DMS 273 (cell line): ENCODE measurements at regions not wholly inside any gene's neighbourhood (a gene's known extent, or its start where the extent isn't known, plus 50 kb on each side); places are given as distances from the start of the nearest gene placed in this dataset.
"Not testable (repeated sequence)": the region's sequence is repeated elsewhere in the genome, so short reads cannot be mapped to it uniquely, and the experiment has no call there.

Source experiments
- DNase-seq: peaks from one replicate; lab custom pipeline; 2025; ENCODE audit not compliant: unreplicated experiment; lab: John Stamatoyannopoulos, UW

DNA sequence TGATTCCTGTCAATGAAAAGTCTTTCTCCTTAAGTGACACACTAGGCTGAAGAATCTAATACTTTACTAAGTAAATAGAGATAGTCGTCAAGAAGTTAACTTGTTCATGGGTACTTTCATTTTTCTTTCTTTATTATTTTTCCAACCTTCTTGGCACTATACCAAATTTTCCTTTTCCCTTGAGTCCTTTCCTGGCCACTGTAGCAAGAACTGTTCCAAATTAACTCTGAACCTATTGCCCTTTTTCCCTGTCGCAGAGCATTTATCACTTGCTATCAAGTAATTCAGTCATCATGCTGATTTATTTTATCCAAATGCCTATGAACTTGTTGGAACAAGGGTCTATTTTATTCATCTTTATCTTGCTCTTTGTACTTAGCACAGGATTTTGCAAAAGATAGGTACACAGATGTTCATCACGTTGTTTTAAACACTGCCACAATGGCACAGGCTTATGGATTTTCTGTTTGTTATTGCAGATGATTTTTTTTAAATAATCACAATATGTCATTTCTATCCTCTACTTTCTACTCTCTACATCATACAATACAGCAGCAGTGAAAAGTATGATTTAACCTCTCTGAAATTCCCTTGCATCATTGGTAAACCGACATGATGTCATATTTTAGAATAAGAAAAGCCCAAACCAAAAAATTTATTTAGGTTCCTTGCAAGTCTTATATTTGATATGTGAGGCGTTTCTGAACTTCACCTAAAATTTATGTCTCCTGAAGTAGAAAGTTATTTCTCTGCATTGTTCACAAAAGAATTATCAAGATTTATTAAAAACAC is 2352.3 kb downstream of the PCDH7 start:
- no peak for DNase-seq

GRCh38 chr4:33073811-33074210 is 2353.6 kb downstream of the PCDH7 start:
- DNase-seq, result no peak

DNA sequence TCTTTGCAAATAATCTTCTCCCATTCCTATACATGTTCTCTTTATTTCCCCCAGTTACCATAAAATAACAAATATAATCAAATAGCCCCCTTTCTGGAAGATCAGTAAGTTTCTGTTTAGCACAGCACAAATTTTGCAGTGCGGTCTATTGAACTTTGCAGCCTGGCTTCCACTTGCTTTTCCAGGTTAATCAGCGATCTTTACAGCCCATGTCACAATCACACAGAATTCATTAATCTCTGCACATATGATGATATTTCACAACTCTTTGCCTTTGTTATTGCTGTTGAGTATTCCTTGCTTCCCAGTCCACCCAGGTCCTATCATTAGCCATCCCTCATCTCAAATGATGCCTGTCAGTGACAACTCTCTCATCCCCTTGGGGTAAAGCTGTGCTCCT is 2358.0 kb downstream of the PCDH7 start:
- DNase-seq, result no peak

- DNase-seq, result peak; percentile 0
Measured at GRCh38 chr4:33080275-33080674, 2360.1 kb downstream of the PCDH7 start.

DNA sequence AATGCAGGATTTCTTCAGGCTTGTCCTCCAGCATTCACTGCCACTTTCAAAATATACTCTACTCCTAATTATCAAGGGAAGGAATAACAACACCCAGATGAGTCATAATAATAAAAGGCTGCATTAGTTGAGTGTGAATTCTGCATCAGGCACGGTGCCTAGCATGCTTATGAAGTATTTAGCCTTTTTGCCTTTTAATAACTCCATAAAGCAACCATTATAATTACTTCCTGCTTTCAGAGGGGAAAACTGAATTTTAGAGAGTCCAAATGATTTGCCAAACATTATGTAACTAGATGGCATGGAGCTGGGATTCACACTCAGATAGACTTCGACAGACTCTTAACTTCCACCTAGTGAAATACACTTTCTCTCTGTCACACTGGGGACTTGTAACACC is 2365.5 kb downstream of the PCDH7 start:
- no peak for DNase-seq

GRCh38 chr4:33086331-33086925 is 2366.3 kb downstream of the PCDH7 start:
- DNase-seq, result peak; percentile 2

DNA sequence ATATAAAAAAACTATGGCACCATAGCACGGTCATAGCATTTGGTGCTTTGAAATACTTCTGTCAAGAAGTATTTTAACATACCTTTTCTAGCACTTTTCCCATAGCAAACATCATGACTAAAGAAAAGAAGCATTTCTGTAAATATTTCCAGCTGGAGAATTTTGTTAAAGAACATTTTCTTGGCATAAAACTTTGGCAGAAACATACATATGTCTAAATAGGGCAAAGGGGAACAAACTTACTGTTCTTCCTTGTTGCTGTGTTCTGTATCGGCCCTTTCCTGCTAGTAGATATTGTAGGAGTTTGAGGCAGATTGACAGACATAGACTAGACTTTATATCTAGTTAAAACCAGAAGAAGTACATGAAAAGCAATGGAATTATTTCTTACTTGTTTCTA is 2368.5 kb downstream of the PCDH7 start:
- DNase-seq, result no peak

DNA sequence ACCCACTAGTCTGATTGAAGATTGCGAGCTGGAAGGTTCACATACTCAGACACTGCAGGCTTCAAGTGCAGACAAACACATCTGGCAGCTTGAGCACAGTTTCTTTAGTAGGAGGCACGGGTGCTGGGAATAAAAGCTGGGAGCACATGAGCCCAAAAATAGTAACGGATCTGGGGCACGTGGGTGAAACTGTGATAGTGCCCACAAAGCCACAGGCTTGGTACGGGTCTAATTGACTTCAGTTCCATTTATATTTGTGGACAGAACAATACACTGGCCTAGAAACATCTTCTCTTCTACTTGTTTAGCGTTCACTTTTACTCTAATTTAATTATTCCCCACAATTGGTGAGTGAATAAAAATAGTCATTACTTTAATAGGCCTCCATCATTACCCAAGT is 2370.7 kb downstream of the PCDH7 start:
- DNase-seq, result no peak

DNA sequence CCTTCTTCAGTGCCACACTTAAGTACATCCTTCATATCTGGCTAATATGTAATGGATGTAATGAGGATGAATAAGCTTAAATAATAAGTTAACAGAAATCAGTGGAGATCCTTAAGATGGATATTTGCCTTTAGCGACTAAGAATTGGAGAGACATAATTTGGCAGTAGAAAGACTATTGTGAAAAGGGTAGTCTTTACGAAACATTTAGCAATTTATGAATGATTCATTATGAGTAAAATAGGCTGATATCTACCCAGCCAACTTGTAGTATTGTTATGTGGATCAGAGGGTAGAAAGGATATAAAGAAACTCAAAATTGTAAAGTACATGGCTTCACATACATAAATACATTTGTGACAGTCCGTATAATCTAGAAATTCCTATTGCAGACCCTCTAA is 2371.8 kb downstream of the PCDH7 start:
- DNase-seq, result no peak

DNA sequence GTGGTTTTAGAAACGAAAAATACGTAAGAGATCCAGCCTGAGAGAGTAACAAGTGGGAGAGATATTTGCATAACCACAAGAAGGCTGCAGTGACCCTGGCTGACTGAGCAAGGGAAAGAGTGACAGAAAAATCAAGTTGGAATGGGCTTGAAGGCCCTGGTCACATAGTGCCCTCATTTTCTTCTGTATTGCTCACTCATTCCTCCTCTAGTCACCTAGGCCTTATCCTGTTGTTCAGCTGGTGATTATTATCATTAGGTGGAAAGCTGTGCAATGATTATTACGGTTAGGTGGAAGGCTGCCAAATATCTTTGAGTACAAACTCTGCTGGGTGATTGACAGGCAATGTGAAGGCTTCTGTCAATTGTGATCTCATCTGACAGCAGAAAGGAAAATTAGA is 2384.1 kb downstream of the PCDH7 start:
- peak; percentile 0 for DNase-seq

GRCh38 chr4:33107814-33108213 is 2387.6 kb downstream of the PCDH7 start:
- DNase-seq, result no peak

DNA sequence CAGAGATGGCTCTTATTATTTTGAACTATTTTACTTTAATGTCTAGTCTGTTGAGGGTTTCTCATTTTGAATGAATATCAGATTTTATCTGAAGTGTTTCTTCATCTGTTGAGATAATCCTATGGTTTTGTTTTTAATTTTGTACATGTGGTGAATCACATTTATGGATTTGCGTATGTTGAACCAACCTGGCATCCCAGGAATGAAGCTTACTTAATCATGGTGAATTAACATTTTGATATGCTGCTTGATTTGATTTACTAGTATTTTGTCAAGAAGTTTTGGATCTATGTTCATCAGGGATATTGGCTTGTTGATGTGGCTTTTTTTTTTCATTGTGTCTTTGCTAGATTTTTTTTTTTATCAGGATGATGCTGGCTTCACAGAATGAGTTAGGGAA is 2390.9 kb downstream of the PCDH7 start:
- no peak for DNase-seq

DNA sequence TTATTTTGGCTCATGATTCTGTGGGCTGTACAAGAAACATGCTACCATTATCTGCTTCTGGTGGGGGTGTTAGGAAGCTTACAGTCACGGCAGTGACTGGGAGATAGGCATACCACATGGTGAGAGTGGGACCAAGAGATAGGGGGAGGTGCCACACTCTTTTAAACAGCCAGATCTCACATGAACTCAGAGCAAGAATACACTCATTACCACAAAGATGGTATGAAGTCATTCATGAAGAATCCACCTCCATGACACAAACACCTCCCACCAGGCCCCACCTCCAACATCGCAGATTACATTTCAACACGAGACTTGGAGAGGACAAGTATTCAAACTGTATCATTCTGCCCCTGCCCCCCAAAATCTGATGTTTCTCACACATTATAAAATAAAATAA is 2396.7 kb downstream of the PCDH7 start:
- DNase-seq, result no peak

GRCh38 chr4:33126002-33126401 is 2405.8 kb downstream of the PCDH7 start:
- no peak for DNase-seq

DNA sequence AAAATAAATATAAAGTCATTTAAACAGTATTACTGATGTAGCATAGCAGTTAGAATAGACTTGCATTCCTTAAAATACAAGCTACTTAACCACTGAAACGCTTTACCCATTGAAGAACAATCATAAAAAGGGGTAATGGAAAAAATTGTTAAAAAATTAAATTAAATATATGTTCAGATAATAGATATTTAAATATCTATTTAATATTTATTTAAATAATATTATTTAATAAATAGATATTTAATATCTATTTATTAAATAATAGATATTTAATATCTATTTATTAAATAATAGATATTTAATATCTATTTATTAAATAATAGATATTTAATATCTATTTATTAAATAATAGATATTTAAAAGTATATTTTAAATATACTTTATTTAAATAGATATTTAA is 2410.5 kb downstream of the PCDH7 start:
- DNase-seq, result not testable (repeated sequence)

DNA sequence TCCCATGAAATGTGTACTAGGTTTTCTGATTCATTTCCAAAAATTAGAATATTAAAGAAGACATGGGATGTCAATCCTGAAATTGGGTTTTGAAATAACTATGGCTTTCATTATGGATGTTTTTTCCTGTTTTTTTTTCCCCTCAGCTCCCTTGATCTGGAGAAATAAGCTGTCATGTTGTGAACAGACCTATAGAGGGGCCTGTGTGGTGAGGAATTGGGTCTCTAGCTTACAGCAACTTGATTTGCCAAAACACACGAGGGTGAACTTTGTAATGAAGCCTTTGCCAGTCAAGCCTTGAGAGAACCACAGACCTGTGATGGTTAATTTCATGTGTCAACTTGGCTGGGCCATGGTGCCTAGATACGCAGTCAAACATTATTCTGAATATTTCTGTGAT is 2413.6 kb downstream of the PCDH7 start:
- DNase-seq, result peak; percentile 0

DNA sequence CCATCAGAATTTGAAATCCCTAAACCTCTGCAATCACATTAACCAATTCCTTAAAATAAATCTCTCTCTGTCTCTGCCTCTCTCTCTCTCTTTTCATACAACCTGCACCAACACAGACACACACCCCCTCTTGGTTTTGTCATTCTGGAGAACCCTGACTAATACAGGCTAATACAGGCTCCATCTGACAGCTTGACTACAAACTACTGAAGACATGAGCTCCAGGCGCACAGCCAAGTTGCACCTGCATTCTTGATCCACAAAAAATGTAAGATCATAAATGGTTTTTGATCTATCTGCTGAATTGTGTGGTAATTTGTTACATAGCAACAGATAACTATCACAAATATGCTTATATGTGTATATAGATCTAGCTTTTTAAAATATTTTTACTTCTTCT is 2414.2 kb downstream of the PCDH7 start:
- no peak for DNase-seq

GRCh38 chr4:33149658-33150524 is 2429.7 kb downstream of the PCDH7 start:
- no peak for DNase-seq

DNA sequence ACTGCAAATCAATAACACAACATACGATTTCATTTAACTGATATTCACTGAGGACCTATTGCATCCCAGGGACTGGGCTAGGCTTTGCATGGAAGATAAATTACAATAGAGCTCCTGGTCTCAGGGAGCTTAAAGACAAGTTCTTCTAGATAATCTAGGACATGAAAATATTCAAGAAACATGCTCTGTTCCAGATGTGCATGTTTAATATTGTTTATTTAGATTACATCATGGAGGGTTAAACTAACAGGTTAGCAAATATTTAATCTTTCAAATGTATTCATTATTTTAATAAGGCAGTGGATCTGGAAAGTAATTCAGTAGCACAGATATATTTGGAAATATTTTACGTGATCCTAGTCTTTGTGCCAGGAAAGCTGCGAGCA is 2430.3 kb downstream of the PCDH7 start:
- no peak for DNase-seq

- peak; percentile 40 for DNase-seq
Measured at GRCh38 chr4:33160126-33160525, 2440.0 kb downstream of the PCDH7 start.

DNA sequence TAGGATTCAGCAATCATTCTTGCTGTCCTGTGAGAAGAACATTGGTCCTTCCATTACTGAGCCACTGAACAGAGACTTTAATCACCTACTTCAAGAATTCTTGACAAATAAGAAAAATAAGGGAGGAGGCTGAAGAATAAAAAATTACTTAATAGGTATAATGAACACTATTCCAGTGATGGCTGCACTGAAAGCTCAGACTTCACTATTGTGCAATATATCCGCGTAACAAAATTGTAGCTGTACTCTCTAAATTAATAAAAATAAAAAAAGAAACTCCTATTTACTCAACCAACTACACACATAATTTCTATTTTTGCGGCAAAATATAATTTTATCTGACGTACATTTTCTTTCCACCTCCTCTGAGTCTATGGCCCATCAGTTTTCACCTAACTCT is 2441.0 kb downstream of the PCDH7 start:
- DNase-seq, result no peak

- DNase-seq, result no peak
Measured at GRCh38 chr4:33162122-33162521, 2442.0 kb downstream of the PCDH7 start.
